Esophagus muscularis mucosa (tissue), 4 donors: ENCODE measurements at regions not wholly inside any gene's neighbourhood (a gene's known extent, or its start where the extent isn't known, plus 50 kb on each side); places are given as distances from the start of the nearest gene placed in this dataset.
"Not testable (repeated sequence)": the region's sequence is repeated elsewhere in the genome, so short reads cannot be mapped to it uniquely, and the experiment has no call there.

Source experiments
- DNase-seq: peaks from one replicate; pipeline ENCODE4 v3.0.0-alpha.2; 2017; ENCODE audit errors: extremely low spot score
- H3K27ac ChIP-seq, 4 donors: fragments of 200-600 bp; sonication (generic); replicated peaks in 1 of 4; 1 replicate in 3 of 4; 2 replicates in 1 of 4; pipeline ENCODE4 v1.5.1; 2016 to 2019; ENCODE audit warnings: mild to moderate bottlenecking in 1 of 4
- H3K27me3 ChIP-seq, 4 donors: fragments of 200-600 bp; sonication (generic); one replicate each; pipeline versions ENCODE4 v1.5.1 to v1.6.0; 2016 to 2019
- H3K36me3 ChIP-seq, 4 donors: fragments of 200-600 bp; sonication (generic); one replicate each; pipeline ENCODE4 v1.5.1; 2016 to 2019
- H3K4me1 ChIP-seq, 4 donors: fragments of 200-600 bp; sonication (generic); one replicate each; pipeline ENCODE4 v1.5.1; 2016 to 2019
- H3K4me3 ChIP-seq, 4 donors: fragments of 200-600 bp; sonication (generic); 1 replicate in 2 of 4; 2 replicates in 2 of 4; pipeline ENCODE4 v1.5.1; 2016 to 2019; ENCODE audit warnings: mild to moderate bottlenecking in 4 of 4, moderate library complexity in 1 of 4
- H3K9me3 ChIP-seq, 4 donors: fragments of 200-600 bp; sonication (generic); 1 replicate in 3 of 4; 2 replicates in 1 of 4; pipeline ENCODE4 v1.5.1; 2016 to 2019
- CTCF ChIP-seq, 3 experiments: fragments of 200-600 bp in 2 of 3; fragments of 450-650 bp in 1 of 3; sonication (generic) in 2 of 3; IDR thresholded peaks; one replicate each; pipeline ENCODE4 v1.5.1; 2017 to 2019; ENCODE audit warnings: antibody characterized with exemption in 3 of 3, mild to moderate bottlenecking in 2 of 3, moderate library complexity in 1 of 3
- EP300 ChIP-seq: sonication (generic); formaldehyde crosslinking; IDR thresholded peaks from one replicate; pipeline ENCODE4 v1.6.1; 2017; ENCODE audit warnings: antibody characterized with exemption
- POLR2A ChIP-seq: fragments of 450-650 bp; IDR thresholded peaks from one replicate; pipeline ENCODE4 v1.6.1; 2017; ENCODE audit warnings: antibody characterized with exemption, moderate library complexity, mild to moderate bottlenecking, low read depth
- POLR2AphosphoS5 ChIP-seq, 2 donors: sonication (generic); formaldehyde crosslinking; IDR thresholded peaks; one replicate each; pipeline ENCODE4 v1.6.1; 2017; ENCODE audit warnings: antibody characterized with exemption in 2 of 2
- WGBS: methylation state at CpG from one replicate; pipeline ENCODE4 v1.1.5; 2018; 5-methylcytosine and 5-hydroxymethylcytosine counted together
- intact Hi-C: fragments of 100-400 bp; cut with DNase I; formaldehyde crosslinking; loops from one replicate; pipeline ENCODE4 v1.15.1; 2023

- Histone ChIP-seq H3K4me1 (no peaks in the 10 kb centered on the region), H3K36me3 (no peaks in the 10 kb centered on the region), H3K9me3 (no peaks in the 10 kb centered on the region), H3K27ac (no peak overlapping the region), H3K27me3 (no peaks in the 10 kb centered on the region), H3K4me3 (no peak overlapping the region)
- WGBS, result 97% methylated on average over 8 of the region's 9 CpGs
- TF ChIP-seq CTCF (IDR thresholded peaks at IDR 0.05) (no peak), POLR2AphosphoS5 (IDR thresholded peaks at IDR 0.05) (no peak), POLR2A (no peak), EP300 (no peak)
- intact Hi-C loops, result no loop called here
- DNase-seq, result no peak
These were observed 356.8 kb upstream of the CCDC179 start for GRCh38 chr11:23217072-23217471.

GRCh38 chr11:23220086-23220485 is 359.8 kb upstream of the CCDC179 start:
- H3K36me3 ChIP-seq, H3K27ac ChIP-seq, intact Hi-C loops, H3K27me3 ChIP-seq, H3K4me1 ChIP-seq, H3K4me3 ChIP-seq, H3K9me3 ChIP-seq, DNase-seq: not testable (repeated sequence)
- 63% methylated on average over 3 of the region's 3 CpGs for WGBS

DNA sequence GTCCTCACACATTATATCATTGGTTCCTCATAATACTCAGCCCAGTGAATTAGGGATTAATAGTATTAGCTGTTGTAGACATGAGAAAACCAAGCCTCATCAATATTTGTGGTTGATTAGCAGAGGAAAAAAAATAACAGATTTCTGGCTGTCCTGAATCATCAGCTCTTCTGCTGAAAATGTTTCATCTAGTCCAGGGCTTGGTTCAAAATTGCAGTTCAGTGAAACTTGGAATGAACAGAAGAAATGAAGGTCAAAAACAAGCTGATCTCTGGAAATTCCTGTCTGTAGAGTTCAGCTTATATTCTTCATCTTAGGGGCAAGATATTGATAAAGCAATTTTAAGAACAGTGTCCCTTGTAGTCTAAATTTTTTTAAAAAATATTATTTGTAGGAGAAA is 361.1 kb upstream of the CCDC179 start:
- intact Hi-C loops, result no loop called here
- no peaks in the 10 kb centered on the region for H3K36me3 ChIP-seq
- no peaks in the 10 kb centered on the region for H3K9me3 ChIP-seq
- H3K27ac ChIP-seq, result no peak overlapping the region
- no peaks in the 10 kb centered on the region for H3K27me3 ChIP-seq
- no peak for DNase-seq
- H3K4me1 ChIP-seq, result no peaks in the 10 kb centered on the region
- no peak overlapping the region for H3K4me3 ChIP-seq
- TF ChIP-seq POLR2A (no peak), EP300 (no peak), CTCF (IDR thresholded peaks at IDR 0.05) (no peak), POLR2AphosphoS5 (IDR thresholded peaks at IDR 0.05) (no peak)

GRCh38 chr11:23226331-23227077 is 366.2 kb upstream of the CCDC179 start:
- H3K4me1 ChIP-seq, result no peaks in the 10 kb centered on the region
- H3K27me3 ChIP-seq, result no peaks in the 10 kb centered on the region
- 75% methylated on average over 5 of the region's 5 CpGs for WGBS
- no peak for DNase-seq
- no peak overlapping the region for H3K27ac ChIP-seq
- H3K36me3 ChIP-seq, result no peaks in the 10 kb centered on the region
- no peak overlapping the region for H3K4me3 ChIP-seq
- TF ChIP-seq EP300 (no peak), POLR2A (no peak), POLR2AphosphoS5 (IDR thresholded peaks at IDR 0.05) (no peak), CTCF (IDR thresholded peaks at IDR 0.05) (no peak)
- intact Hi-C loops, result no loop called here
- no peaks in the 10 kb centered on the region for H3K9me3 ChIP-seq

DNA sequence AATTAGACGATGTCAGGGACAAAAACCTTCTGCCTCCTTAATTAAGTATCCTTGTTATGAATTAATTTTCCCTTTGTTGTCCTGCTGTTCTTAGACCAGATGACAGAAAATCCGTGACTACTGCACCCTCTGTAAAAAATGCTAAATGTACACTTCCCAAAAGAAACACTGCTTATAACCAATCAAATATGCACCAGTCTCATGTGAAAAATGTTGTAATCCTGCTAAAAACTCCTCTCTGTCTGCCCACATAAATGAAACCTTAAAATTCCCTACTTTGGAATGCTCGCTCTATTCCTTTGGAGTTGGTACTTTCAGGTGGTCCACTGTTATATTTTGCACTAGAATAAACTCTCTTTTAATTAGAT is 366.8 kb upstream of the CCDC179 start:
- intact Hi-C loops, result no loop called here
- H3K9me3 ChIP-seq, result no peaks in the 10 kb centered on the region
- no peaks in the 10 kb centered on the region for H3K4me1 ChIP-seq
- no peaks in the 10 kb centered on the region for H3K27me3 ChIP-seq
- DNase-seq, result no peak
- H3K4me3 ChIP-seq, result no peak overlapping the region
- no peaks in the 10 kb centered on the region for H3K36me3 ChIP-seq
- H3K27ac ChIP-seq, result no peak overlapping the region
- TF ChIP-seq CTCF (IDR thresholded peaks at IDR 0.05) (no peak), POLR2AphosphoS5 (IDR thresholded peaks at IDR 0.05) (no peak), POLR2A (no peak), EP300 (no peak)
- WGBS, result 32% methylated on average over 3 of the region's 3 CpGs
